ENCODE measurements at regions not wholly inside any gene's neighbourhood (a gene's known extent, or its start where the extent isn't known, plus 50 kb on each side); places are given as distances from the start of the nearest gene placed in this dataset.
"Not testable (repeated sequence)": the region's sequence is repeated elsewhere in the genome, so short reads cannot be mapped to it uniquely, and the experiment has no call there.

- TF ChIP-seq EZH2phosphoT487 (IDR thresholded peaks at IDR 0.05; ENCODE audit: low read depth) (no peak), CTCF (IDR thresholded peaks at IDR 0.05; ENCODE audit: low read depth, low read length) (no peak)
- Histone ChIP-seq H3K4me1 (ENCODE audit: low read length) (no peaks in the 10 kb centered on the region), H4K20me1 (ENCODE audit: insufficient read depth, low read length) (no peaks in the 10 kb centered on the region), H2AFZ (ENCODE audit: low read depth, low read length) (no peak overlapping the region), H3K9me3 (ENCODE audit: insufficient read depth, low read length) (no peaks in the 10 kb centered on the region), H3K9ac (ENCODE audit: low read length) (no peak overlapping the region), H3K4me2 (ENCODE audit: low read length) (no peak overlapping the region), H3K27me3 (ENCODE audit: low read depth, low read length) (peaks cover 8% of the 10 kb centered on the region; the same call in 1 of the 2 replicates), H3K27ac (ENCODE audit: low read length) (no peak overlapping the region), H3K36me3 (replicated peaks; ENCODE audit: low read depth, low read length) (no peaks in the 10 kb centered on the region), H3K79me2 (ENCODE audit: low read length) (no peaks in the 10 kb centered on the region), H3K4me3 (ENCODE audit: low read length) (no peak overlapping the region)
Observed at GRCh38 chr1:229863651-229864545, 203.1 kb upstream of the GALNT2 start.

GRCh38 chr1:229864686-229865230 is 202.3 kb upstream of the GALNT2 start:
- H3K79me2 ChIP-seq (ENCODE audit: low read length): no peaks in the 10 kb centered on the region
- no peaks in the 10 kb centered on the region for H3K36me3 ChIP-seq (replicated peaks; ENCODE audit: low read depth, low read length)
- H3K27ac ChIP-seq (ENCODE audit: low read length): no peak overlapping the region
- no peak overlapping the region for H3K4me3 ChIP-seq (ENCODE audit: low read length)
- TF ChIP-seq CTCF (IDR thresholded peaks at IDR 0.05; ENCODE audit: low read depth, low read length) (no peak), EZH2phosphoT487 (IDR thresholded peaks at IDR 0.05; ENCODE audit: low read depth) (no peak)
- peaks cover 13% of the 10 kb centered on the region for H3K27me3 ChIP-seq (ENCODE audit: low read depth, low read length)
- H3K4me2 ChIP-seq (ENCODE audit: low read length): no peak overlapping the region
- no peak overlapping the region for H2AFZ ChIP-seq (ENCODE audit: low read depth, low read length)
- H3K4me1 ChIP-seq (ENCODE audit: low read length): no peaks in the 10 kb centered on the region
- no peaks in the 10 kb centered on the region for H3K9me3 ChIP-seq (ENCODE audit: insufficient read depth, low read length)
- H4K20me1 ChIP-seq (ENCODE audit: insufficient read depth, low read length): no peaks in the 10 kb centered on the region
- no peak overlapping the region for H3K9ac ChIP-seq (ENCODE audit: low read length)

- H3K9me3 ChIP-seq (ENCODE audit: insufficient read depth, low read length); H3K4me2 ChIP-seq (ENCODE audit: low read length); H2AFZ ChIP-seq (ENCODE audit: low read depth, low read length); H3K27ac ChIP-seq (ENCODE audit: low read length); H3K9ac ChIP-seq (ENCODE audit: low read length); H3K4me1 ChIP-seq (ENCODE audit: low read length); H4K20me1 ChIP-seq (ENCODE audit: insufficient read depth, low read length); H3K4me3 ChIP-seq (ENCODE audit: low read length); H3K36me3 ChIP-seq (replicated peaks; ENCODE audit: low read depth, low read length); H3K79me2 ChIP-seq (ENCODE audit: low read length): not testable (repeated sequence)
- peaks cover 13% of the 10 kb centered on the region for H3K27me3 ChIP-seq (ENCODE audit: low read depth, low read length)
Observed at GRCh38 chr1:229865321-229865720, 201.7 kb upstream of the GALNT2 start.

GRCh38 chr1:229867726-229868125 is 199.3 kb upstream of the GALNT2 start:
- H4K20me1 ChIP-seq (ENCODE audit: insufficient read depth, low read length): no peaks in the 10 kb centered on the region
- no peaks in the 10 kb centered on the region for H3K79me2 ChIP-seq (ENCODE audit: low read length)
- H3K4me2 ChIP-seq (ENCODE audit: low read length): no peak overlapping the region
- no peaks in the 10 kb centered on the region for H3K36me3 ChIP-seq (replicated peaks; ENCODE audit: low read depth, low read length)
- peaks cover 13% of the 10 kb centered on the region for H3K27me3 ChIP-seq (ENCODE audit: low read depth, low read length)
- TF ChIP-seq EZH2phosphoT487 (IDR thresholded peaks at IDR 0.05; ENCODE audit: low read depth) (no peak), CTCF (IDR thresholded peaks at IDR 0.05; ENCODE audit: low read depth, low read length) (no peak)
- no peak overlapping the region for H3K4me3 ChIP-seq (ENCODE audit: low read length)
- H2AFZ ChIP-seq (ENCODE audit: low read depth, low read length): no peak overlapping the region
- no peak overlapping the region for H3K9ac ChIP-seq (ENCODE audit: low read length)
- no peaks in the 10 kb centered on the region for H3K4me1 ChIP-seq (ENCODE audit: low read length)
- H3K27ac ChIP-seq (ENCODE audit: low read length): no peak overlapping the region
- no peaks in the 10 kb centered on the region for H3K9me3 ChIP-seq (ENCODE audit: insufficient read depth, low read length)

Data from OCI-LY3 (cell line).